CD4-positive, alpha-beta T cell treated with Interleukin-12 subunit alpha and Interleukin-12 subunit beta, for 1 hour (primary cell): ENCODE measurements at regions not wholly inside any gene's neighbourhood (a gene's known extent, or its start where the extent isn't known, plus 50 kb on each side); places are given as distances from the start of the nearest gene placed in this dataset.
"Not testable (repeated sequence)": the region's sequence is repeated elsewhere in the genome, so short reads cannot be mapped to it uniquely, and the experiment has no call there.

ENCODE experiments used
- DNase-seq: peaks from one replicate; pipeline ENCODE4 v3.0.0-alpha.2; 2020

DNA sequence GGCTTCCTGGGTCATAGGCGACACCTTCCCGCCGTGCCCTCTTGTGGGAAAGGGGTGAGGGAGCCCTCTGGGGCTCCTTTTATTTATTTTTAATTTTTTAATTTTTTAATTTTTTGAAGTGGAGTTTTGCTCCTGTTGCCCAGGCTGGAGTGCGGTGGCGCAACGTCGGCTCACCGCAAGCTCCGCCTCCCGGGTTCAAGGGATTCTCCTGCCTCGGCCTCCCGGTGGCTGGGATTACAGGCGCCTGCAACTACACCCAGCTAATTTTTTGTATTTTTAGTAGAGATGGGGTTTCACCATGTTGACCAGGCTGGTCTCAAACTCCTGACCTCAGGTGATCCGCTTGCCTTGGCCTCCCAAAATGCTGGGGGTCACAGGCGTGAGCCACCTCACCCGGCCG lies 49.9 kb upstream of the ELFN1 start:
- DNase-seq: not testable (repeated sequence)

DNA sequence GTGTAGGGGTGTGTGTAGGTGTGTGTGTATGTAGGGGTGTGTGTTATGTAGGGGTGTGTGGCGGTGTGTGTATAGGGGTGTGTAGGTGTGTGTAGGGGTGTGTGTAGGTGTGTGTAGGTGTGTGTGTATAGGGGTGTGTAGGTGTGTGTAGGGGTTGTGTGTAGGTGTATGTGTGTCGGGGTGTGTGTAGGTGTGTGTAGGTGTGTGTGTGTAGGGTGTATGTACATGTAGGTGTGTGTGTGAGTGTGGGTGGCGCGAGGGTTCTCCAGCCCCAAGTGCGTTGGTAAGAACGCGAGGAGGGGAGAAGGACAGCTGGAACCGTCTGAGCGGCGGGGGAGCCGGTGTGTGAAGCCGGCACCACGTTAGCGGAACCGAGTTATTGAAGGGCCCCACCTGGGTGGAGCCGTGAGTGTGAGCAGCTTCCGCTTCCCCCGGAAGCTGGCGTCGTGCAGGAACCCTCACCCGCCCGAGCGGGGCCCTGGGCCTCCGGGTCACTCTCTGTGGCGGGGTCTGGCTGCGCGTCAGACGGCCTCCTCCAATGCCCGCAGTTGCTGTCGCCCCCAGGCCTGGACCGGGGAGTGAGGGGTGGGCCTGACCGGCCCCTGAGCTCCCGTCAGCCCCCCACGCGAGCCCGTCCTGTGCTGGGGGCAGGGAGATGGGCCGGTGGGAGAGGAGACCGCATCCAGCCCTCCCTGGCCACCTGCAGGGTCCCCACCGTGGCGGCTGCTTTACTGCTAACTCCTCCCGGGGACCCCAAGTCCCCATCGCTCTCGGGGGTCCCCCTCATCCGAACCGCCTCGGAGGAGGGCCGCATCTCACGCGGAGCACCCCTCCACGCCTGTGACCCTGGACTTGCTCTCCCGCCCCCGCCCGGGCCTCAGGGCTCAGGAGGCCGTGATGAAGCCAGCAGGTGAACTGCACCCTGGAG lies 49.6 kb upstream of the PSMG3 start:
- DNase-seq: peak; percentile 1
